Upper lobe of left lung (tissue), 4 donors: ENCODE measurements at regions not wholly inside any gene's neighbourhood (a gene's known extent, or its start where the extent isn't known, plus 50 kb on each side); places are given as distances from the start of the nearest gene placed in this dataset.

ENCODE experiments used
- CTCF ChIP-seq, 6 experiments: fragments of 450-650 bp in 4 of 6; fragments of 200-600 bp in 2 of 6; sonication (generic) in 2 of 6; IDR thresholded peaks; one replicate each; pipeline ENCODE4 v1.5.1; 2016 to 2019; ENCODE audit warnings: antibody characterized with exemption in 6 of 6
- POLR2AphosphoS5 ChIP-seq, 2 donors: sonication (generic); formaldehyde crosslinking; IDR thresholded peaks; one replicate each; pipeline ENCODE4 v1.5.1; 2017; ENCODE audit warnings: antibody characterized with exemption in 2 of 2

- TF ChIP-seq CTCF (IDR thresholded peaks at IDR 0.05) (no peak), POLR2AphosphoS5 (IDR thresholded peaks at IDR 0.05) (no peak)
These were observed 759.9 kb upstream of the SGO1 start for GRCh38 chr3:20945892-20946291.
